ENCODE measurements at regions not wholly inside any gene's neighbourhood (a gene's known extent, or its start where the extent isn't known, plus 50 kb on each side); places are given as distances from the start of the nearest gene placed in this dataset.

DNA sequence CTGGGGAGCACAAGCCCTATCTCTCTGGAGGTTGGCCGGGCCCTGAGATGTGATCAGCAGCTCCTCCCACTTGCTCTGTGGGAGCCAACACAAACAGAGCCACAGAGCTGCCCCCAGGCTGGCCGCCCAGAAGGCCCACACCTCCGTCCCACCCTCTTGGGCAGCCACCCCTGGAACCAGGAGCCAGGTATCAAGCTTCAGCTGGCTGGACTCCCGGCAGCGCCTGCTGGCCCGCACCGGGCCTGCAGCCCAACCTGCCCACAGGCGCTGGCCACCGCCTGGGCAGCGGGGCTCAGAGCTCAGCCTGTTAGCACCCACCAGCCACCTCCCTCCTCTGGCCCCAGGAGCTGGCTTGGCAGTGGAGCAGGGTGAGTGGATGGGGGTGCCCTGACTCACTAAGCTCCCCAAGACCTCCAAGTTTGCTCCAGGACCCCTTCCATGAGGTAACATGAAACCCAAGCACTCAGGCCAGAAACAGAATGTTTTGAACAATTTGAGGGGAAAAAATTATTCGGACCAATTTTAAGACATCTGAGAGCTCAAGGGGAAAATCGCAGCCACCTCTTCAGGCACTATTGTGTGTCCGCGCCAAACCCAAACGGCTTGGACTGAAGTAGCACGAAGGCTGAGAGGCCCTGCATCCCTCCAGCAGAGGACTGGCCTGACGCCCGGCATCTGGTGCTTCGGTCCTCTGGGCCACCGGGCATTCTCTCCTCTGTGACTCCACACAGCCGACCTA lies 450.8 kb downstream of the SOX6 start:
- no peak for DNase-seq (ENCODE audit: low read depth)

DNA sequence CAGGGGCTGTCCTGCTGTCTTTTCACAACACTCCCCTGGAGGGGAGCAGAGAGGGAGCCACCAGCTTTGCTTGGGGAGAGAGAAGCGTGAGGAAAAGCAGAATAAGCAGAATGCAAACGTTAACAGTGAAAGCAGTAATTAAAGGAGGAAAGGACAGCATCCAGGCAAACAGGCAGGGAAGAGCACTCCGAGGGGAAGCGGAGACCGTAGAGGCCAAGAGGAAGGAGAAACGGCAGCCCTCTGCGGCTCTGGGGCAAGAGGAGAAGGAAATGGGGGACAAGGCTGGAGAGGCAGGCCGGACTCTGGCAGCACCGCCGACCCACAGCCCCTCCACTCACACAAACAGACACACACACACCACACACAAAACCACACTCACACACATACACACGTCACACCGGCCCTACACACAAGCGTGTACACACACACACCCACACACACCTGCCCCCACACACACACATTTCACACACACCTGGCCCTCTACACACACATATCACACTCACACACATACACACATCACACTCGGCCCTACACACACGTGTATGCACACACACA lies 449.8 kb downstream of the SOX6 start:
- no peak for DNase-seq (ENCODE audit: low read depth)
- TF ChIP-seq, protein P1, sequence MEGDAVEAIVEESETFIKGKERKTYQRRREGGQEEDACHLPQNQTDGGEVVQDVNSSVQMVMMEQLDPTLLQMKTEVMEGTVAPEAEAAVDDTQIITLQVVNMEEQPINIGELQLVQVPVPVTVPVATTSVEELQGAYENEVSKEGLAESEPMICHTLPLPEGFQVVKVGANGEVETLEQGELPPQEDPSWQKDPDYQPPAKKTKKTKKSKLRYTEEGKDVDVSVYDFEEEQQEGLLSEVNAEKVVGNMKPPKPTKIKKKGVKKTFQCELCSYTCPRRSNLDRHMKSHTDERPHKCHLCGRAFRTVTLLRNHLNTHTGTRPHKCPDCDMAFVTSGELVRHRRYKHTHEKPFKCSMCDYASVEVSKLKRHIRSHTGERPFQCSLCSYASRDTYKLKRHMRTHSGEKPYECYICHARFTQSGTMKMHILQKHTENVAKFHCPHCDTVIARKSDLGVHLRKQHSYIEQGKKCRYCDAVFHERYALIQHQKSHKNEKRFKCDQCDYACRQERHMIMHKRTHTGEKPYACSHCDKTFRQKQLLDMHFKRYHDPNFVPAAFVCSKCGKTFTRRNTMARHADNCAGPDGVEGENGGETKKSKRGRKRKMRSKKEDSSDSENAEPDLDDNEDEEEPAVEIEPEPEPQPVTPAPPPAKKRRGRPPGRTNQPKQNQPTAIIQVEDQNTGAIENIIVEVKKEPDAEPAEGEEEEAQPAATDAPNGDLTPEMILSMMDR (IDR thresholded peaks at IDR 0.05; ENCODE audit: low read depth, low read length, missing control alignments) = no peak

More for the DNA sequence above, 450.8 kb downstream of the SOX6 start:
- no peak overlapping the region for H3K4me3 ChIP-seq (ENCODE audit: low read depth, low read length)
- TF ChIP-seq, protein P1 (IDR thresholded peaks at IDR 0.05; ENCODE audit: low read depth, low read length, missing control alignments) = no peak

DNA sequence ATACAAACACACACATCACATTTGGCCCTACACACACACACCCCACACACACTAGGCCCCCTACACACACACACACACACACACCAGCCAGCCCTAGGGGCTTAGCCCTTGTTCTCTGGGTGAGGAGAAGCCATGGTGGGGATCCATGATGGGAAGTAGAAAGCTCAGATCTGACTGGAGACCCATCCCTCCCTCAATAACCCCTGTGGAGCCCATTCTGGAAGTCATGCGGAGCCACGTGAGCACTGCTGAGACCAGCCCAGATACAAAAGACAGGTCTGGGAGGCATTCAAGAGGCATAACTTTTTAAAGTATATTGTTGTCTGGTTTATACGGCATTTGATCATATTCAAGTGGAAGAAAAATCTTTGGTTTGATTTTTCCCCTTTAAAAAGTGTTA lies 448.5 kb downstream of the SOX6 start:
- no peak overlapping the region for H3K4me3 ChIP-seq (ENCODE audit: low read depth, low read length)
- TF ChIP-seq, protein P1 (IDR thresholded peaks at IDR 0.05; ENCODE audit: low read depth, low read length, missing control alignments) = no peak
- no peak for DNase-seq (ENCODE audit: low read depth)

More for the DNA sequence above, 449.8 kb downstream of the SOX6 start:
- no peak overlapping the region for H3K4me3 ChIP-seq (ENCODE audit: low read depth, low read length)

DNA sequence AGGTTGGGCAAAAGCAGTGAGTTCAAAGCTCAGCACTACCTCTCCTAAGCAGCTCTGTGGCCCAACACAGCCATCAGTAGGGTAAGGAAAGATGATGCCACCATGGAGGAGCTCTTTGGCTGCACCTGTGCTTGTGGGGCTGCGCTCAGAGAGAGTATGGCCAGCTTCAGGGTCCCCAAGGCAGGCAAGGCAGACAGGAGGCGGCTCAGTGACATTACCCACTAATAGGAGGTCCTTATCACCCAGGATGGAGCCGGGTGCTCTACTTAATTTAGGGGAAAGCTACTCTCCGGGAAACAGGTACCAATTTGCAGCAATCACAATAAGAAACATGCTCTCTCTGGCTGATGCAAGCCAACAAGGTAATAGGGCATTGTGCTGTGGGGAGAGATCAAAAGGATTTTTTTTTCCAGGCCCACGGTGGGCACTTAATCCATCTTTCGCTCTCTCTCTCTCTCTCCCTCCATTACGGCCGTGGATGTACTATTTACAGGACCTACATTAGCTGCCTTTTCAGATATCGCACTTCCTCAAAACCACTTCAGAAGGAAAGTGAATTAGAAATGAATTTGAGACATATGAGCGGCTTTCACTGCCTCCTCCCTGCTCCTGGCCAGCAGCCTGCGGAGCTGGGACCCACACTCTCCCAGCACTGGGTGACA lies 446.3 kb downstream of the SOX6 start:
- TF ChIP-seq, protein P1 (IDR thresholded peaks at IDR 0.05; ENCODE audit: low read depth, low read length, missing control alignments) = no peak
- no peak for DNase-seq (ENCODE audit: low read depth)
- no peak overlapping the region for H3K4me3 ChIP-seq (ENCODE audit: low read depth, low read length)

DNA sequence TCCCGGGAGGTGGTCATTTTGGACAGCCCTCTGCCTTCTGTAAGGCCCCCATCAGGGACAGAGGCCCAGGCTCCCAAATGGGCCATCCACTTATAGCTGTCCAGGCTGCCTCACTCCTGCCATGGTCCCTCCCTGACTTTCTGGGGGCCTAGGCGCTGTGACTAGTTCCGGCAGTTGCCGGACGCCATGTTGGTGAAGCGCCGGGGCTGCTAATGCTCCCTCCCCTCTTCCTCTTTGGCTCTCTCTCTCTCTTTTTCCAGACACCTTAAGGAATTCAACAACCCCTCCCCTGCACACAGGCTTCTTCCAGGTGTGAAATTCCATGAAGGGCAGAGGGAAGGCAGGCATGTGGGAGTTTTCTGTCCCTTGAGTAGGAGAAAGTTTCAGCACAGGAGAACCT lies 445.6 kb downstream of the SOX6 start:
- DNase-seq (ENCODE audit: low read depth) = no peak
- TF ChIP-seq, protein P1 (IDR thresholded peaks at IDR 0.05; ENCODE audit: low read depth, low read length, missing control alignments) = no peak
- no peak overlapping the region for H3K4me3 ChIP-seq (ENCODE audit: low read depth, low read length)

DNA sequence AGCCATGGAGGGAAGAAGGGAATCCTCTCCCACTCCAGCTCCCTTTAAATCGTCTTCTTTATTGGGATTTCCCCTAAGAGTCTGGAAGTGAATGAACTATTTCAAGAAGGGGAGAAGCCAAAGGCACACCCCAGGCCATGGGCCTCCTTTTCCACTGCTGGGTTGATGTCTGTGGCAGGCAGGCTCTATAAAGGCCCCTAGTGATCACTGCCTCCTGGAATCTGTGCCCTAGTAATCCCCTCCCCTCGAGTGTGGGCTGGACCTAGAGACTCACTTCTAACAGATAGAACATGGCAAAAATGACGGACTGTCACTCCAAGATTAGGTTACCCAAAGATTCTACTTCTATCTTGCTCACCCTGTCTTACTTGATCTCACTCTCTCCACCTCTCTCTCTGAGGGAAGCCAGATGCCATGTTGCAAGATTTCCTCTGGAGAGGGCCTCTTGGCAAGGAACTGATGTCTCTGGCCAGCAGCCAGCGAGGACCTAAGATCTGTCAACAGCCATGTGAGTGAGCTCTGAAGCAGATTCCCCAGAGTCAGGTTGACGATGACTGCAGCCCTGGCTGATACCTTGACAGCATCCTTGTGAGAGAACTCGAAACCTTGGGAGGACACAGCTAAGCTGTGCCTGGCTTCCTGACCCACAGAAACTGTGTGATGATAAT lies 444.8 kb downstream of the SOX6 start:
- no peak overlapping the region for H3K4me3 ChIP-seq (ENCODE audit: low read depth, low read length)
- TF ChIP-seq, protein P1 (IDR thresholded peaks at IDR 0.05; ENCODE audit: low read depth, low read length, missing control alignments) = no peak
- DNase-seq (ENCODE audit: low read depth) = no peak
